WTC11 (cell line): ENCODE measurements at regions not wholly inside any gene's neighbourhood (a gene's known extent, or its start where the extent isn't known, plus 50 kb on each side); places are given as distances from the start of the nearest gene placed in this dataset.

Experiments
- CTCF ChIP-seq: fragments of 200-600 bp; IDR thresholded peaks from 2 replicates; pipeline ENCODE4 v1.8.0; 2022; ENCODE audit warnings: antibody characterized with exemption
- IRF2 ChIP-seq: sonication (generic); formaldehyde crosslinking; IDR thresholded peaks from 2 replicates; pipeline ENCODE4 v1.8.0; 2022; ENCODE audit warnings: low read depth, missing genetic modification reagents, borderline replicate concordance
- MXD4 ChIP-seq: fragments of 250-450 bp; sonication (Bioruptor Pico); IDR thresholded peaks from 2 replicates; pipeline ENCODE4 v1.8.0; 2021; ENCODE audit warnings: mild to moderate bottlenecking, moderate library complexity, borderline replicate concordance
- ZNF232 ChIP-seq: sonication (generic); formaldehyde crosslinking; IDR thresholded peaks from 2 replicates; pipeline ENCODE4 v1.8.0; 2022; ENCODE audit warnings: mild to moderate bottlenecking, missing genetic modification reagents

DNA sequence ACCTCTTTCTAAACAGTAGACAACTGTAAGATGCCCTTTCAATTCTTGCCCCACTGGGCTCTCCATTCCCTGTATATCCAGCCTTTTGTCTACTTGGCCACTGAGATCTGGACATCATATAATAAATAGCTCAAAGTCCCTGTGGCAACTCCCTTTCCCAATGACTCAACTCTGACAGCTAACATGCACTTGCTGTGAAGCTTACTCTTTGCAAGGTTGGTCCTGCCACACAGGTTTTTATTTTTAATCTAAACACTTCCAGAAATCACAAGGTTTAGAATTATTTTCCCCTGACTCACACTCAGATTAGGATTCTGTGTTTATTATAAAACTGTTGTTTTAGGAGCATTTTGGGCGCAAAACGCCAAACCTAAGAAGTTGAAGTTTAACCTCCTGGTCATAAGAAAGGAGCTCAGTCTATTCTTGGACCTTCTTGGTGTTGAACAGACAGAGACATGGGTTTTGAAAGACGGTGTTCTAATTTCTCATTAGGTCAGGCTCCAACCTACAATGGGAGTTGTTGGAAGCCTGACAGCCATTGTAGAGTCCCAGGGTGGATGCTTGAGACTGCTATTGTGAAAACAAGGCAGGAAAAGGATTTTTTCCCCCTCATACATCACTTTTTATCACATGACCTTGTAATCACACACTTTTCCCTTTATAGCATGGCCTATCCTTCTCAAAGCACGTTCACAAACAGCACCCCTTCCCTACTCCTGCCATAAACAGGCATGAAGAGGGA lies 124.7 kb upstream of the SERPINE2 start:
- no peak for TF ChIP-seq CTCF
- TF ChIP-seq MXD4 (CRISPR knock-in tag) = no peak
- TF ChIP-seq IRF2 (CRISPR knock-in tag) = no peak
- no peak for TF ChIP-seq ZNF232 (CRISPR knock-in tag)
